Cardiac septum (tissue), 1 donor: ENCODE measurements at regions not wholly inside any gene's neighbourhood (a gene's known extent, or its start where the extent isn't known, plus 50 kb on each side); places are given as distances from the start of the nearest gene placed in this dataset.
A peak's percentile ranks its signal among the peaks of the same experiment; 100 is the strongest.
"Not testable (repeated sequence)": the region's sequence is repeated elsewhere in the genome, so short reads cannot be mapped to it uniquely, and the experiment has no call there.

Experiments used
- DNase-seq: peaks from one replicate; pipeline ENCODE4 v3.0.0-alpha.2; 2020; ENCODE audit warnings: low spot score
- intact Hi-C: fragments of 100-400 bp; cut with DNase I; formaldehyde crosslinking; loops from one replicate; pipeline ENCODE4 v1.14.0; 2022
- donor health status: DM: no; HTN: no; CAD: no.

DNA sequence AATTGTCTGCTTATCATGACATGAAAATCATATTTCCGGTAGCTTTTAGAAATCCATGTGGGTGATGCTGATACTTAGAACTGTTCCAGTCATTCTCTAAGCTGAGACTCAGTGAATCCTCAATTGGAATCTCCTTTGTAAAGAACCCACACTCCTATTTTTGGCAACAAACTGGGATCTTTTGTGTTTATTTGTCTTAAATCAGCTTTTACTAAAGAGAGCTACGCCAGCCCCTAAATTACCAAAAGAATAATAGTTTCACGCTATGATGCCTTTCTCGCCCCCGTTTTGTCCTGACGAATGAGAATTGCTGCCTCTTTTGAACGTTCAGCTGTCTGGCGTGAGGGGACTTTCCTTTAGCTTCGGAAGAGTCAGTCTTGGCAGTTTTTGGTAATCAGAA is 195.9 kb downstream of the SHOX start:
- intact Hi-C loops, result no loop called here
- DNase-seq, result peak; percentile 26

DNA sequence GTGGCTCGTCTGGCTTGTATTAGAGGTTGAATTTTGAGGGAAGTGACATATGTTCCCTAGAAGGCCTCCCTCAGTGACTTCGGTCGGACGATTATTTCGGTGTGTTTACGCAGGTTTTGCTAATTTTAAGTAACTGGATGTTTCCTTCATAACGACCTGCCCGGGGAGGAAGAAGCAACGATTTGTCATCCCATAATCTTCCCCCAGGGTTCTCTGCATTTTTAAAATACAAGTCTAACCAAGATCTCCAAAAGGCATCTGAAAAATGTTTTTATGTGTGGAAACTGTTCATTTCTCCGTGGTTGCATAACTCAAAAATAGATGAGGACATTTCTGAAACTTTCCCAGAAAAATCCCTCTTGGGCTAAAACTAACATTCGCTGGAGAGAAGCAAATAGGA is 195.4 kb downstream of the SHOX start:
- DNase-seq, result no peak
- intact Hi-C loops, result no loop called here

DNA sequence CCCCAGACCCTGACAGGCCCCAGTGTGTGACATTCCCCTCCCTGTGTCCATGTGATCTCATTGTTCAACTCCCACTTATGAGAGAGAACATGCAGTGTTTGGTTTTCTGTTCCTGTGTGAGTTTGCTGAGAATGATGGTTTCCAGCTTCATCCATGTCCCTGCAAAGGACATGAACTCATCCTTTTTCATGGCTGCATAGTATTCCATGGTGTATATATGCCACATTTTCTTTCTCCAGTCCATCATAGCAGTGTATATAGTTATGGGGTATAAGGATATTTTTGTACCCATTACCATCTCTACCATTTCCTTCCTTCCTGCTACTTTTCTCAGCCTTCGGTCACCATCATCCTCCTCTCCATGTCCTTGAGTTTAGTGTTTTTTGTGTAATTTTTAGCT is 192.5 kb downstream of the SHOX start:
- DNase-seq, intact Hi-C loops: not testable (repeated sequence)

DNA sequence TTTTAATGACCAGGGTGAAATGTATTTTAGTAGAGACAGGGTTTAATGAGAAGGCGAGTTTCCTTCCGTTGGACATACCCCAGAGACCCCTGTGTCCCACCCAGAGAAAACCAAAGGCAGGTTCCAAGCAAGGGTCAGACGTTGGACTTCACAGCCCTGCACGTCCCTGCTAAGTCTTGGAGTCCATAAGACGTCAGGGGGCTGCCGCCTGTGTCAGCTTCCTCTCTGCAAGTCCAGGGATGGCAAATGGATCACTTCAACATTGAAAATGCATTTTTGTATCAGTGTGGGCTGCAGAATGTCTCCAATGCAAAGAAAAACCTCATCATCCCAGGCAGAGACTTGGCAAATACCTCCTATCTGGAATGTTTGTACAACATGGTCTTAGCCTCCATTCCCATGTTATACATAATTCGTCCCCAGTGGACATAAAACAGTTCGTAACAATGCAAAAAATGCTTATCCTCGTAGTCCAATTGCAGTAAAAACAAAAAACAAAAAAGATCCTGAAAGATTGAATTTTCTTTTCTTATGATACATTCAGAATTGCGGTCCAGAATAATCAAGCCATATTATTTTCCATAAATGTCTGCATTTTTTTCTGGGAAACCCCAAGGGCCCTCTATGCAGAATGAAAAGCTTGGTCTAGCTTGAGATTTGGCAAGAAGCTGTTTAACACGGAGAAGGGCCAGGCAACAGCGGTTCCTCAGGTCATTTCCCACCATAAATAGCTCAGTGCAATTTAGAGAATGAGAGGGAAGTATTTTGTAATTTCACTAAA is 190.9 kb downstream of the SHOX start:
- intact Hi-C loops, result no loop called here
- peak; percentile 47 for DNase-seq

DNA sequence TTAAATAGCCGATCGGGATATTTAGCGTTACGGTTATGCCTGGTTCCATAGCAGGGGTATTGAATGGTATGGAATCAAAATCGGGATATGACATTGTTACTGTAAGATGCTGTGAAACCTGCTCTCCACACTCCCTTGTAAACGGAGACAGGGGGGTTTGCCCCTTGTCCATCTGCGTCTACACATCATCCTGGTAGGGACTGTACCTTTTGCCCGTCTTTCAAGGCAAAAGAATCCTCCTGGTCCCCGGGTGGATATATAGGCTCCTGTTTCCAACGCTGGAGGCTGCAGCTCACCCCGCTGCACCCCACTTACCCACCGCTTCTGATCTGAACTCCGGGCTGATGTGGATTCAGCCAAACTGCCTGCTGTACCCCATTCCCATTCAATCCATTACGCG is 189.1 kb downstream of the SHOX start:
- no peak for DNase-seq
- intact Hi-C loops, result no loop called here

DNA sequence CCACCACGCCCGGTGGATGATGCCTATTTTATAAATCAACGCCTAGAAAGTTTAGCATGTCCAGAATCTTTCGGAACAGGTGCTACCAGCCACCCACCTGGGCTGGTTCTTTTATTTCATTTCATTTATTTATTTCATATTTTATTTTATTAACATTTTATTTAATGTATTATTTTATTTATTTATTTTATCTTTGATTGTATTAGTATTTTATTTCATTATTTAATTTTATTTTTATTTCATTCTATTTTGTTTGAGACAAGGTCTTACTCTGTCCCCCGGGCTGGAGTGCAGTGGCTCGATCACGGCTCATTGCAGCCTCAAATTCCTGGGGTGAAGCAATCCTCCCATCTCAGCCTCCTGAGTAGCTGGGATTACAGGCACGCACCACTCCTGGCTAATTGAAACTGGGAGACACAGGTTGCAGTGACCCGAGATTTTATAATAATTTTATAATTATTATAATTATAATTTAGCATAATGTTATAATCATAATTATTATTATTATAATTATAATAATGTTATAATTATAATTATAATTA is 187.2 kb downstream of the SHOX start:
- intact Hi-C loops, result no loop called here
- DNase-seq, result no peak

DNA sequence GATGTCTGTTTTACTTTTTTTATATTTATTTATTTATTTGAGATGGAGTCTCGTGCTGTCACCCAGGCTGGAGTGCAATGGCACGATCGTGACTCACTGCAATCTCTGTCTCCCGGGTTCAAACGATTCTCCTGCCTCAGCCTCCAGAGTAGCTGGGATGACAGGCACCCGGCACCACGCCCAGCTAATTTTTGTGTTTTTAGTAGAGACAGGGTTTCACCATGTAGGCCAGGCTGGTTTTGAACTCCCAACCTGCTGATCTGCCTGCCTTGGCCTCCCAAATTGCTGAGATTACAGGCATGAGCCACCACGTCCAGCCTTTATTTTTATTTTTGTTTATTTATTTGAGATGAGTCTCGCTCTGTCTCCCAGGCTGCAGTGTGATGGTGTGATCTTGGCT is 186.6 kb downstream of the SHOX start:
- DNase-seq, intact Hi-C loops: not testable (repeated sequence)

DNA sequence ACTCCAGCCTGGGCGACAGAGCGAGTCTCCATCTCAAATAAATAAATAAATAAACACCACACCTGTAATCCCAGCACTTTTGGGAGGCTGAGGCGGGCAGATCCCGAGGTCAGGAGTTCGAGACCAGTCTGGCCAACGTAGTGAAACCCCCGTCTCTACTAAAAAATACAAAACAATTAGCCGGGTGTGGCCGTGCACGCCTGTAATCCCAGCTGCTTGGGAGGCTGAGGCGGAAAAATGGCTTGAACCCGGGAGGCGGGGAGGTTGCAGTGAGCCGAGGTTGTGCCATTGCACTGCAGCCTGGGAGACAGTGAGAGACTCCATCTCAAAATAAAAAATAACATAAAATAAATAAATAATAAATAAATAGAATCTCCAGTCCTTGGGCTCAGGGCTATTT is 185.8 kb downstream of the SHOX start:
- intact Hi-C loops, result no loop called here
- peak; percentile 46 for DNase-seq

DNA sequence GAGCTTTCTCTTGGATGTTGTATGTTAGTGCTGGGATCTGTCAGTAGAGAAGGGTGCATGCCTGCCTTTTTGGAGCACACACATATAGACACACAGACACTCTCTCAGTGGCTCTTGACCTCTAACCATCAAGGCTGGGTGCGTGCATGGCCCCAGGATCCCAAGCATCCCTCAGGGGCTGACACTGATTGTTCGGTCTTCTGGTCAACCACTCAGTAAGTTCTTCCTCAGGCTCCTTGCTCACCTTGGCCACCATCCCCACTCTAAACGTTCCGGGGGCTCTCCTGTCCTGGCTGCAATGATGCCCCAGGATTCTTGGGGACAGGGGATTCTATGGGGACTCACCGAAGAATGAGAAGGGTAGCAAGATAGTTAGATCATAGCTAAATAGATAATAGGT is 179.6 kb downstream of the SHOX start:
- intact Hi-C loops, result no loop called here
- DNase-seq, result peak; percentile 27

DNA sequence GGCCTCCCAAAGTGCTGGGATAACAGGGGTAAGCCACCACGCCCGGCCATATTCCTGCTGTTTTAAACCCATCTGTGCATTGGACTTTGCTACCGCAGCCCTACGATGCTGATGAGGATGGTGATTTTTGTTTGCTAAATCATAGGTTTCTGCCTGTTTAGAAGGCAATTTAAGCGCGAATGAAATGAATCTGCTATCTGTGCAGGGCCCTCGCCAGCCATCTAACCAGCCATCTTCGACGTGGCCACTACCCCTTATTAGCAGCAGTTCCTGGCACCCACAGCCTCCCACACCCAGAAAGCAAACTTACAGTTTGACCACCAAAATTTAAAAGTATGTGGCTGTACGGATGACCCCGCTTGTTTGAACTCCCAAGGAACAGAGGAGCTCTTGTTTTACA is 178.5 kb downstream of the SHOX start:
- intact Hi-C loops, result no loop called here
- DNase-seq, result peak; percentile 50

DNA sequence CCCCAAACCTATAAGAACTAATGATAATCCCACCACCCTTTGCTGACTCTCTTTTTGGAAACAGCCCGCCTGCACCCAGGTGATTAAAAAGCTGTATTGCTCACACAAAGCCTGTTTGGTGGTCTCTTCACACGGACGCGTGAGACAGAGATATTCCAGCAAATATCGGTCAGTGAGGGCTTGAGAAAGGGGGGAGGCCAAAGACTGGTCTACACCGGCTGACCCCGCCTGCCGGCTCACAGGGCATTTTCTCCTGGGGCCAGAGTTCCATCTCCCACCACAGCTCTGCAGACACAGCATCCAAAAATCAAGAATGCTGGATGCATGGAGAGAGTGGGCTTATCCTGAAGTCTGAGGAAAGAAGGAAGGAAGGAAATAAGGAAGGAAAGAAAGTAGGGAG is 176.0 kb downstream of the SHOX start:
- peak; percentile 26 for DNase-seq
- intact Hi-C loops, result no loop called here

DNA sequence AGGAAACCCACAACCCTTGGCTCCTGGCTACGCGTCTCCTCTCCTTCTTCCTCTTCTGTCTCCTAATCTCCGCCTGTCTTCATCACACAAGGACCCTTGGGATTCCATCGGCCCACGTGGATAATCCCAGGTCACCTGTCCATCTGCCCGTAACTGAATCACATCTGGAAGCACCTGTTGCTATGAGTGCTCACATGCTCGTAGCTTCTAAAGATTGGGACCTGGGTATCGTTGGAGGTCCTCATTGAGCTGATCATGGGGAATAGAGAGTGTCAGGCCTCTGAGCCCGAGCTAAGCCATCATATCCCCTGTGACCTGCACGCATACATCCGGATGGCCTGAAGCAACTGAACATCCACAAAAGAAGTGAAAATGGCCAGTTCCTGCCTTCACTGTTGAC is 175.4 kb downstream of the SHOX start:
- DNase-seq, result peak; percentile 43
- intact Hi-C loops, result no loop called here

DNA sequence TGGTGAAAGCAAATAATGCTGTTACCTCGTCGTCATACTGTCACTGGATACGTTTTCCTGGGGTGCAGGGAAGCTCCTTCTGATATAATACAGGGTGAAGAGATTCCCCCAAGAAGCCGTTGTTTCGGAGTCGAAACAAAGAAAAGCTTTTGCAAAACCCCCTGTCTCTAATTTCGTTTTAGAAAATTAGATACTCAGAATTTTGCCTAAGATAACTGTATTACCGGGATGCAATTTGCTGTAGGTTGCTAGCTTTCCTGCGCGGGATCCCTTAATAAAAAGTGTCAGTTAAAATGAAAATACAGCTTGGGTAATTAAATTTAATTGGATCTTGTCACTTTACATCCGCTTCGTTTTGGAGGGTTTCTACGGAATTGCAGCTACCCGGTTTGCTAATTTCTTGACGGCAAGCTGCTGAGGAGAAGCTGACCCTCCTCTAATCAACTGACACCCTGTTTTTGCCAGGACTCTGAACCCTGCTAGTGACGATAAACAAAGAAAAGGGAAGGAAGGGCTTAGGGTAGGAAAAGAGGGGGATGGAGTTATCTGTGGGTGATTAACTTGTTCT is 174.6 kb downstream of the SHOX start:
- peak; percentile 49 for DNase-seq
- intact Hi-C loops, result no loop called here

DNA sequence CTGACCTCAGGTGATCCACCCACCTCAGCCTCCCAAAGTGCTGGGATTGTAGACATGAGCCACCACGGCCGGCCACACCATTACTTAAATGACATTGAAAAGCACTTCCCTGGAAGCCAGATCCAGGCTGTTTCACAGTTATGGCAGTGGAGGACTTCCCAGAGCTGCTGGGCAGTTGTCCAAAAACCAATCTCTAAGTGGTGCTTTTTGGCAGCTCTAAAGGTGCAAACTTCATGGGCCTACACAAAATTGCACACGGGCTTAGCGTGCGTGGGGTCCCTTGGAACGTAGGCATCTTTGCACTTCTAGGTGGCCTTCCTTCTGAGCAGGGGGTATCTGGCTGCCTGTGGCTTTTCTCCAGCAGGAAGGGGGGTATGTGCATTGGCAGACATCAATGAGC is 172.3 kb downstream of the SHOX start:
- DNase-seq, result peak; percentile 29
- intact Hi-C loops, result no loop called here

DNA sequence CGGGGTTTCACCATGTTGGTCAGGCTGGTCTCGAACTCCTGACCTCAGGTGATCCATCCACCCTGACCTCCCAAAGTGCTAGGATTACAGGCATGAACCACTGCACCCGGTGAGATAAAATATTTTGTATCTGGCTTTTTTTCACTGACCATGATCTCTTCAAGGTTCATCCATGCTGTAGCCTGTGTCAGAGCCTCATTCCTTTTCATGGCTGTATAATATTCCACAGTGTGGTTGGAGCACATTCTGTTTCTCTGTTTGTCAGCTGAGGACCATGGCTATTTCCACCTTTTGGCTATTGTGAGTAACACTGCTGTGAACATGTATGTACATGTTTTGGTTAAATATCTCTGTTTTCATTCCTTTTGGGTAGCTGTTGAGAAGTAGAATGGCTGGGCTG is 169.2 kb downstream of the SHOX start:
- no peak for DNase-seq
- intact Hi-C loops, result no loop called here

DNA sequence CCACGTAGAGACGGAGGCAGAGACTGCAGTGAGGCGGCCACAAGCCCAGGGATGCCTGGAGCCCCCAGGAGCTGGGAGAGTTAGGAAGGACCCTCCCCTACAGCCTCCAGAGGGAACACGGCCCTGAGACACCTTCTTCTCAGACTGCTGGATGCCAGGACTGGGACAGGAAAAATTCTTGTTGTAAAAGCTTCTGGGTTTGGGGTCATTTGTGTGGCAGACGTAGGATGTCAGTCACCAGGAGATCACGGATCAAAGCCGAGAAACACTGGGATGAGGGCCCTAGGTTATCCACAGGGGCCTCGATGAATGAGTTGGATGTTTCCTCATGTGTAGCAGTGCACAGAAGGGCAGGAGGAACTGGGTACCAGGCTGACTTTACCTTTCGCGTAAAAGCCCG is 163.7 kb downstream of the SHOX start:
- DNase-seq, result no peak
- intact Hi-C loops, result no loop called here

DNA sequence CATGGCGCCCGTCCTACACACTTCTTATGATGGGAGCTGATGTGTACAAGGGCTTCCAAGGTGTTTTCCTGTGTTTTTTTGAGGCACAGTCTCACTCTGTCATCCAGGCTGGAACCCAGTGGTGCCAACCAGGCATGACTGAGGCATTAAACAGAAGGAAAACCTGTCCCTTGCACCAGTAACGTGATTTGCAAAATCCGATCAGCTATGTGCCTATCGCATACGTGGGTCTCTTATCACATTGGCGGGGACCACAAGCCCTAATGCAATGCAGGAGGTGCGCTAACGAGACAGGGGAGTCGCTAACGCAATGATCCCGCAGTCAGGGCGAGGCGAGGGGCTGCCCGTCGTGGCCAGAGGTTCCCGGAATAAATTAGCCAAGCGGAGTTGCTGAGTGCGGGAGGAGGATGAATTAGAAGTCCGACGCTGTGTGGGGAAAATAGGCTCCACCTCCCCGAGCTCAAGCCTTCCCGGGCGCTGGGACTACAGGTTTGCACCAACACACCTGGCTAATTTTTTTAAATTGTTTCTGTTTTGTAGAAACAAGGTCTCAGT is 162.7 kb downstream of the SHOX start:
- no peak for DNase-seq
- intact Hi-C loops, result no loop called here

DNA sequence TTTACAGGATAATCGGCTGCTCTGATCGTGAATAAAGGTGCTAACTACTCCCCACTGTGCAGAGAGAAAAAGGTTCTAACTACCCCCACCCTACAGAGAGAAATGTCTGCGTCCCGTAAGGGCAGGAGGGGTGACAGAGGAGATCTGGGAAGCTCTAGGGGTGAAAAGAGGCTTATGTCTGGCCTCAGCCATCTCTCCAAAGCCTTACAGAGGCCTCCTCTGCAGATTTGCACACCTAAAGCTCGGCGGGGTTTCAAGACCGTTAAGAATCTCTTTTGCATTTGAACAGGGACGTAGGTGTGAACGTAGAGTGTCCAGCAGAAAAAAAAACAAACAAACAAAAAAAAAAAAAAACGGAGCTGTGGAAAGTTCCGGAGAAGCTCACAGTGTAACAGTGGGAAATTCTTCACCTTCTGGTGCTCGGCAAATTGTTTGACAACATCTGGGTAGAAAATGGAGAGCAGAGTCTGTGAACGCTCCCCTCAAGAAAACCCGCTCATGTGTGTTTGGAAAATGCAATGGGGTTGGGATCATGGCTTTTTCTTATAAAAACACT is 161.0 kb downstream of the SHOX start:
- no peak for DNase-seq
- intact Hi-C loops, result no loop called here

DNA sequence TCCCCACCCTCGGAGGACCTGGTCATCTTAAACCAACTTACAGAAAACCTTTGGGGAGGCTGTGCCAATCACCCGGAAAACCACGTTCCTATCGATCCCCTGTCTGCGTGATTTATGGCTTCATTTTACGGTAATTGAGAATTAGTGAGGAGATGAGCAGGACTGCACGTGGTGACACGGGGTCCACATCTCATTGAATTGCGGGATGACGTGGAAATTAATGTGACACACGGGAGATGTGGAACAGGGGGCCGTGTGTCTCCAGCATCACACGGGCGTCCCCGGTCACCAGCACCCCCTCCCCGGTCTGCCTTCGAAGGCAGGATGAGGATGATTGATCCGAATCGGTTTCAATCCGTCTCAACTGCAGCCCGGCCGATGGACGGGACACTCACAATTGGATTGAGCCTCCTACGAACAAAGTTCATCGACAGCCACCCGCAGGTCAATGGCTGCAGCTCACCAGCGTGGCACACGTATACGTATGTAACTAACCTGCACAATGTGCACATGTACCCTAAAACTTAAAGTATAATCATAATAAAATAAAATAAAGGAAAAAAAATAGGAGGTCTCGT is 160.3 kb downstream of the SHOX start:
- intact Hi-C loops, result no loop called here

DNA sequence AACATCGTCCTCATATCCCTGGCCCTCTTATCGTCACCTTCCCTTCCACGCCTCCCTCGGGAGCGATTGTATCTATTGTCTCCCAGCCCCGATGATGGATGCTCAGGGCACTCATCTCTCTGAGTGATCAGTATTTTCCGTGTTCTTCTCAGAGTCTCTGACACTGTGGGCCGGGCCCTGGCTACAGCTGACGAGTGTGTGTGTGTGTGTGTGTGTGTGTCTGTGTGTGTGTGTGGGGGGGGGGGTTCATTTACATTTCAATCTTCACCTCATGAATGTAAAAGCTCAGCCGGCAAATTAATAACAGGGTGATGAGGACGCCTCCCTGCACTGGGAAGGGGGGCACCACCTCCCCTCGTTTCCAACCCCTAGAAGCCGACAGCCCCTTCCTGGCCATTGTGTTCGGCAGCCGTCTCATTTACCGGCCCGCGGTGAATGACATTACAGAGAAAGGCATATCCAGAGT is 159.5 kb downstream of the SHOX start:
- DNase-seq, result no peak
- intact Hi-C loops, result no loop called here

More for the DNA sequence above, 160.3 kb downstream of the SHOX start:
- no peak for DNase-seq
